Esophagus squamous epithelium (tissue), 5 donors: ENCODE measurements at regions not wholly inside any gene's neighbourhood (a gene's known extent, or its start where the extent isn't known, plus 50 kb on each side); places are given as distances from the start of the nearest gene placed in this dataset.

ENCODE experiments used
- DNase-seq: peaks from one replicate; lab custom pipeline; 2025; lab: John Stamatoyannopoulos, UW
- H3K27ac ChIP-seq, 4 donors: fragments of 200-600 bp; sonication (generic); one replicate each; pipeline ENCODE4 v1.5.1; 2016 to 2019; ENCODE audit warnings: mild to moderate bottlenecking in 1 of 4
- H3K27me3 ChIP-seq, 4 donors: fragments of 200-600 bp; sonication (generic); 1 replicate in 3 of 4; 2 replicates in 1 of 4; pipeline versions ENCODE4 v1.5.1 to v1.6.0; 2017 to 2021; ENCODE audit warnings: antibody characterized with exemption in 1 of 4
- H3K36me3 ChIP-seq, 3 donors: fragments of 200-600 bp; sonication (generic); one replicate each; pipeline ENCODE4 v1.5.1; 2016 to 2019
- H3K4me1 ChIP-seq, 3 donors: fragments of 200-600 bp; sonication (generic); one replicate each; pipeline ENCODE4 v1.5.1; 2017 to 2019
- H3K4me3 ChIP-seq, 4 donors: fragments of 200-600 bp; sonication (generic); 1 replicate in 3 of 4; 2 replicates in 1 of 4; pipeline ENCODE4 v1.5.1; 2016 to 2019; ENCODE audit warnings: mild to moderate bottlenecking in 2 of 4, moderate library complexity in 1 of 4
- H3K9me3 ChIP-seq, 3 donors: fragments of 200-600 bp; sonication (generic); one replicate each; pipeline ENCODE4 v1.5.1; 2016 to 2019
- CTCF ChIP-seq, 6 experiments: fragments of 450-650 bp in 4 of 6; fragments of 200-600 bp in 2 of 6; sonication (generic) in 2 of 6; IDR thresholded peaks; one replicate each; pipeline ENCODE4 v1.5.1; 2016 to 2019; ENCODE audit warnings: antibody characterized with exemption in 6 of 6, mild to moderate bottlenecking in 4 of 6, moderate library complexity in 4 of 6
- POLR2A ChIP-seq, 4 donors: fragments of 450-650 bp; IDR thresholded peaks; one replicate each; pipeline ENCODE4 v1.6.1; 2017; ENCODE audit warnings: antibody characterized with exemption in 4 of 4, mild to moderate bottlenecking in 4 of 4, moderate library complexity in 3 of 4
- WGBS, 2 donors: methylation state at CpG; one replicate each; pipeline ENCODE4 v1.1.5; 2018; 5-methylcytosine and 5-hydroxymethylcytosine counted together
- intact Hi-C: fragments of 100-400 bp; cut with DNase I; formaldehyde crosslinking; loops from one replicate; pipeline ENCODE4 v1.15.0; 2022
- donor health status: DM: yes; HTN: yes; CAD: no.

GRCh38 chr2:60331115-60331809 is 222.2 kb downstream of the BCL11A start:
- no peaks in the 10 kb centered on the region for H3K9me3 ChIP-seq
- intact Hi-C loops: no loop called here
- 65 to 70% methylated on average over 7 of the region's 7 CpGs for WGBS, 2 donors

GRCh38 chr2:60329225-60329624 is 224.2 kb downstream of the BCL11A start:
- DNase-seq: no peak
- 80 to 85% methylated on average over 3 of the region's 3 CpGs for WGBS, 2 donors
- no peaks in the 10 kb centered on the region for H3K9me3 ChIP-seq
- H3K27me3 ChIP-seq: no peaks in the 10 kb centered on the region
- H3K4me3 ChIP-seq: no peak overlapping the region
- no peak for TF ChIP-seq POLR2A (IDR thresholded peaks at IDR 0.05)
- H3K27ac ChIP-seq: no peak overlapping the region
- H3K4me1 ChIP-seq: no peaks in the 10 kb centered on the region
- intact Hi-C loops: no loop called here
- no peaks in the 10 kb centered on the region for H3K36me3 ChIP-seq

More at GRCh38 chr2:60331115-60331809, 222.2 kb downstream of the BCL11A start:
- no peak for TF ChIP-seq CTCF (IDR thresholded peaks at IDR 0.05)
- TF ChIP-seq POLR2A (IDR thresholded peaks at IDR 0.05): no peak
- Histone ChIP-seq H3K27ac (no peak overlapping the region), H3K36me3 (no peaks in the 10 kb centered on the region), H3K27me3 (no peaks in the 10 kb centered on the region), H3K4me1 (no peaks in the 10 kb centered on the region), H3K4me3 (no peak overlapping the region)
- DNase-seq: no peak

- intact Hi-C loops: no loop called here
- Histone ChIP-seq H3K9me3 (no peaks in the 10 kb centered on the region), H3K4me1 (no peaks in the 10 kb centered on the region), H3K36me3 (no peaks in the 10 kb centered on the region), H3K4me3 (no peak overlapping the region), H3K27ac (no peak overlapping the region), H3K27me3 (no peaks in the 10 kb centered on the region)
- TF ChIP-seq CTCF (IDR thresholded peaks at IDR 0.05) (no peak), POLR2A (IDR thresholded peaks at IDR 0.05) (no peak)
- DNase-seq: no peak
- whole genome bisulfite sequencing, 2 donors: 64 to 98% methylated on average over 4 to 5 of the region's 5 CpGs
These were observed 228.9 kb downstream of the BCL11A start for GRCh38 chr2:60324536-60324935.

GRCh38 chr2:60321816-60322215 is 231.6 kb downstream of the BCL11A start:
- H3K4me1 ChIP-seq: peaks cover 0 to 13% (median 0%) of the 10 kb centered on the region in 3 donors
- WGBS, 2 donors: 82 to 90% methylated on average over 8 to 11 of the region's 14 CpGs
- no peak overlapping the region for H3K4me3 ChIP-seq
- H3K27me3 ChIP-seq: peaks cover 0 to 7% (median 0%) of the 10 kb centered on the region in 4 donors
- H3K36me3 ChIP-seq: no peaks in the 10 kb centered on the region
- H3K9me3 ChIP-seq: no peaks in the 10 kb centered on the region
- no peak for DNase-seq
- intact Hi-C loops: no loop called here
- no peak overlapping the region for H3K27ac ChIP-seq
- TF ChIP-seq POLR2A (IDR thresholded peaks at IDR 0.05) (no peak), CTCF (IDR thresholded peaks at IDR 0.05) (no peak)

- Histone ChIP-seq H3K4me1 (peaks cover 0 to 13% (median 0%) of the 10 kb centered on the region in 3 donors), H3K27ac (no peak overlapping the region), H3K9me3 (no peaks in the 10 kb centered on the region), H3K27me3 (peaks cover 0 to 7% (median 0%) of the 10 kb centered on the region in 4 donors), H3K36me3 (no peaks in the 10 kb centered on the region), H3K4me3 (no peak overlapping the region)
- WGBS, 2 donors: 92 to 93% methylated on average over 5 of the region's 5 CpGs
- intact Hi-C loops: no loop called here
- TF ChIP-seq CTCF (IDR thresholded peaks at IDR 0.05): no peak
- TF ChIP-seq POLR2A (IDR thresholded peaks at IDR 0.05): no peak
- no peak for DNase-seq
These were observed 232.7 kb downstream of the BCL11A start for GRCh38 chr2:60320724-60321123.
